ENCODE measurements at regions not wholly inside any gene's neighbourhood (a gene's known extent, or its start where the extent isn't known, plus 50 kb on each side); places are given as distances from the start of the nearest gene placed in this dataset.

DNA sequence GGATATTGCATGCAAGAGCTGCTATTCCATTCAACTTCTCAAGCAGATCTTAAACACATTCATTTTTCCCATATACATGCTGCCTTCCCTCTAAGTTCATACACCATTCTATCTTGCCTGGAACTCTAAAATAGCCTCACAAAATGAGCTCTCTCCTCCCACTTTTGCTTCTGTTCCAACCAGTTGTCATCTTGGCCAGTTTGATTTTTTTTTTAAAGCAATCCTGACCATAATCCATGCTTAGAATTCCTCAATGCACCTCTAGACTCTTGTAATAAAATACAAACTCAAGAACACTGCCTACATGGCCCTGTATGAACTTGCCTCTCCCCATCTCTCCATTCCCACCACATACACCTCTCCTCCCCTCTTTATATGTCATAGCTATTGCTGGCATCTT lies 68.6 kb upstream of the NPHP3 start:
- TF ChIP-seq, protein P1, sequence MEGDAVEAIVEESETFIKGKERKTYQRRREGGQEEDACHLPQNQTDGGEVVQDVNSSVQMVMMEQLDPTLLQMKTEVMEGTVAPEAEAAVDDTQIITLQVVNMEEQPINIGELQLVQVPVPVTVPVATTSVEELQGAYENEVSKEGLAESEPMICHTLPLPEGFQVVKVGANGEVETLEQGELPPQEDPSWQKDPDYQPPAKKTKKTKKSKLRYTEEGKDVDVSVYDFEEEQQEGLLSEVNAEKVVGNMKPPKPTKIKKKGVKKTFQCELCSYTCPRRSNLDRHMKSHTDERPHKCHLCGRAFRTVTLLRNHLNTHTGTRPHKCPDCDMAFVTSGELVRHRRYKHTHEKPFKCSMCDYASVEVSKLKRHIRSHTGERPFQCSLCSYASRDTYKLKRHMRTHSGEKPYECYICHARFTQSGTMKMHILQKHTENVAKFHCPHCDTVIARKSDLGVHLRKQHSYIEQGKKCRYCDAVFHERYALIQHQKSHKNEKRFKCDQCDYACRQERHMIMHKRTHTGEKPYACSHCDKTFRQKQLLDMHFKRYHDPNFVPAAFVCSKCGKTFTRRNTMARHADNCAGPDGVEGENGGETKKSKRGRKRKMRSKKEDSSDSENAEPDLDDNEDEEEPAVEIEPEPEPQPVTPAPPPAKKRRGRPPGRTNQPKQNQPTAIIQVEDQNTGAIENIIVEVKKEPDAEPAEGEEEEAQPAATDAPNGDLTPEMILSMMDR (IDR thresholded peaks at IDR 0.05), result no peak
- TF ChIP-seq POLR2A (IDR thresholded peaks at IDR 0.05), result no peak
